Esophagus muscularis mucosa (tissue), 4 donors: ENCODE measurements at regions not wholly inside any gene's neighbourhood (a gene's known extent, or its start where the extent isn't known, plus 50 kb on each side); places are given as distances from the start of the nearest gene placed in this dataset.

Experiments used
- EP300 ChIP-seq: sonication (generic); formaldehyde crosslinking; IDR thresholded peaks from one replicate; pipeline ENCODE4 v1.6.1; 2017; ENCODE audit warnings: antibody characterized with exemption
- POLR2A ChIP-seq: fragments of 450-650 bp; IDR thresholded peaks from one replicate; pipeline ENCODE4 v1.6.1; 2017; ENCODE audit warnings: antibody characterized with exemption, moderate library complexity, mild to moderate bottlenecking, low read depth
- POLR2AphosphoS5 ChIP-seq, 2 donors: sonication (generic); formaldehyde crosslinking; IDR thresholded peaks; one replicate each; pipeline ENCODE4 v1.6.1; 2017; ENCODE audit warnings: antibody characterized with exemption in 2 of 2
- TF ChIP-seq, protein P1 (sequence below), 3 experiments: fragments of 200-600 bp in 2 of 3; fragments of 450-650 bp in 1 of 3; sonication (generic) in 2 of 3; IDR thresholded peaks; one replicate each; pipeline ENCODE4 v1.5.1; 2017 to 2019; ENCODE audit warnings: antibody characterized with exemption in 3 of 3, mild to moderate bottlenecking in 2 of 3, moderate library complexity in 1 of 3

DNA sequence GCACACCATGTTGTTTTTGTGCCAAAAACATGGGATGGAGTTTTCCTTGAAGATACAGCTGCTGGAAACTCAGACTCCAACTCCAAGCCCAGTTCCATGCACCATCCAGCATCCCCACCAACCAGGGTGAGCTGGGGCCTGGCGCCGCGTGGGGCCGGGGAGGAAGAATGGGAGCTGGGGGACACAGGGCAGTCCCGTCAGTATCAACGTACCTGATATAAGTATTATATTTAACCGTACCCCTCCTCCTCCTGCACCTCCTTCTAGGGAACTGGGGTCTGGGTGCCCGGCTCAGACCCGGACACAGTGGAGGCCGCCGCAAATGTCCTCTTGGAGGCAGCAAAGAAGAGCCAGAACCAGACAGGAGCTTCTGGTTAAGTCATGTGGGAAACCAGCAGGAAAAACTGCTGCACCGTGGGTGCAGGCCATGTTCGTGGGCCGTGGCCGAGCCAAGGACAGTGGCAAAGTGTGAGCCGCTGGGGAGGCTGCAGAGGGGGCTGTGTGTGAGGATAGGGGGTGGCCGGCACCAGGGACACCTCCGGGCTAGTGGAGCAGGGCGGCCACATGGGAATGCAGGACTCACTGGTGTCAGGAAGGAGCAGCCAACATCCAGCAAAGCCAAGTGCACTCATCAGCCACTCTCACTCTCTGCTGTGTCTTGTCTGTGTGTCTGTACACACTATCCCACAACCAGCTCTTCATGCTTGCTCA lies 112.6 kb downstream of the TMEM18 start:
- TF ChIP-seq, protein P1, sequence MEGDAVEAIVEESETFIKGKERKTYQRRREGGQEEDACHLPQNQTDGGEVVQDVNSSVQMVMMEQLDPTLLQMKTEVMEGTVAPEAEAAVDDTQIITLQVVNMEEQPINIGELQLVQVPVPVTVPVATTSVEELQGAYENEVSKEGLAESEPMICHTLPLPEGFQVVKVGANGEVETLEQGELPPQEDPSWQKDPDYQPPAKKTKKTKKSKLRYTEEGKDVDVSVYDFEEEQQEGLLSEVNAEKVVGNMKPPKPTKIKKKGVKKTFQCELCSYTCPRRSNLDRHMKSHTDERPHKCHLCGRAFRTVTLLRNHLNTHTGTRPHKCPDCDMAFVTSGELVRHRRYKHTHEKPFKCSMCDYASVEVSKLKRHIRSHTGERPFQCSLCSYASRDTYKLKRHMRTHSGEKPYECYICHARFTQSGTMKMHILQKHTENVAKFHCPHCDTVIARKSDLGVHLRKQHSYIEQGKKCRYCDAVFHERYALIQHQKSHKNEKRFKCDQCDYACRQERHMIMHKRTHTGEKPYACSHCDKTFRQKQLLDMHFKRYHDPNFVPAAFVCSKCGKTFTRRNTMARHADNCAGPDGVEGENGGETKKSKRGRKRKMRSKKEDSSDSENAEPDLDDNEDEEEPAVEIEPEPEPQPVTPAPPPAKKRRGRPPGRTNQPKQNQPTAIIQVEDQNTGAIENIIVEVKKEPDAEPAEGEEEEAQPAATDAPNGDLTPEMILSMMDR (IDR thresholded peaks at IDR 0.05), result no peak
- TF ChIP-seq EP300 (no peak), POLR2AphosphoS5 (IDR thresholded peaks at IDR 0.05) (no peak), POLR2A (no peak)
